ENCODE measurements at regions not wholly inside any gene's neighbourhood (a gene's known extent, or its start where the extent isn't known, plus 50 kb on each side); places are given as distances from the start of the nearest gene placed in this dataset.

DNA sequence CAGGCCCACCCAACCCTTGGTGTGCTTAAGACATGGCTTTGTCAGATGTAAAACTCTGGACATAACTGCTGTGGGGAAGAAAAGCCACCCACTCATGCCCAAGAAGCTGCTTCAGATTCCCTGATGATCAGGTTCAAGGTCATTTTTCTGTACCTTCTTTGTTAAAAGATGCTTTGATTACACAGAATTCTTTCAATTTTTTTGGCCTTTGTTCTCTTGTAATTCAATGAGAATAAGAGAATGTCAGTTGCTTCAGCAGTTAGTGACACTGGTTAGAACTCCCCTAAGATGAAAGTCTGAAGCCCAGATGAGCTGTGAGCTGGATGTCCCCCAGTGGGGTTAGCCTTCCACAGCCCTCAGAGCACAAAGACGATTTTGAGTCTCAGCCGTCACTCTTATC lies 152.7 kb downstream of the CHRM3 start:
- DNase-seq (ENCODE audit: low read depth), result no peak

DNA sequence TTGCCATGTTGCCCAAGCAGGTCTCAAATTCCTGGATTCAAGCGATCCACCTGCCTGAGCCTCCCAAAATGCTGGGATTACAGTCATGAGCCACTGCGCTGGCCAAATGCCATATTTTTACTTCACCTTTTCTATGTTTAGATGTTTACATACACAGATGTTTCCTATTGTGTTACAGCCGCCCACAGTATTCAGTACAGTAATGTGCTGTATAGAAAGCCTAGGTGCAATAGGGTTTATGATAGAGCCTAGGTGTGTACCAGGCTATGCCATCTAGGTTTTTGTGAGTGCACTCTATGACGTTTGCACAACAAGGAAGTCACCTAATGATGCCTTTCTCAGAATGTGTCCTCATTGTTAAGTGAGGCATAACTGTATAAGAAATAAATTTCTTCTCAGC lies 153.4 kb downstream of the CHRM3 start:
- DNase-seq (ENCODE audit: low read depth), result no peak

GRCh38 chr1:239543873-239544272 lies 157.5 kb downstream of the CHRM3 start:
- DNase-seq (ENCODE audit: low read depth), result no peak

DNA sequence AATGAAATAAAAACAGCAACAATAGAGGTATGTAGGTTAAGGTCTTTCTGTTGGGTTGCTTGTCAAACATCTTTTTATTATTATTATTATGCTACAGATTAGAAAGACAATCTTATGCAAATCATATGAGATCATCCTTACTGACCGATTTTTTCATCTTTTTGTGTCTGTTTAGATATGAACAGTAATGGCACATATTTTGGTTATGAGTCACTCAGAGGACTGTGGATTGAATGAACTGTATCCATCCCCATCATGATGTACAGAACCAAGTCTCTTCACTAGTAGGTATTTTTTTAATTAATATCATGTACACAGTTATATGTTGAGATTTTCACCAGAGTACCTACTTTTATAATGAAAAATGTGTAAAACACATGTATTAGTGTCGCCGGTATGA lies 159.1 kb downstream of the CHRM3 start:
- no peak for DNase-seq (ENCODE audit: low read depth)

GRCh38 chr1:239547987-239548386 lies 161.6 kb downstream of the CHRM3 start:
- DNase-seq (ENCODE audit: low read depth), result no peak

- DNase-seq (ENCODE audit: low read depth), result no peak
Measured at GRCh38 chr1:239550178-239550577, 163.8 kb downstream of the CHRM3 start.

GRCh38 chr1:239555350-239555749 lies 169.0 kb downstream of the CHRM3 start:
- DNase-seq (ENCODE audit: low read depth), result no peak

DNA sequence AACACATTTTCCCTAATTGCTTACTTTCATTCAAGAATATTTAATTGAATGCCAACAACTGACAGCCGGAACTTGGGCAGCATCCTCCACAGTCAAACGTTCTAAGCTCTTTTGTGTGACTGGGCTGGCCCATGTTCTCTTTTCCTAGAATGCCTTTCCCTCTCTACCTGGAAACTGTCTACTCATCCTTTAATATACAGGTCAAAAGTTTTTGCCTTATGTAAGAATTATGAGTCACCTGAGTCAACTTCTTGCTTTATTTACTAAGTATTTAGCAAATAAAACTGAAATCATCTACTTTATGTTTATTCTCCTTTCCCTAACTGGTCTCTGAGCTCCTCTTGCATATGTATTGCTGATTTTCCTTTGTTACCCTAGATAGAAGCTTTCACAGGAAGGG lies 172.2 kb downstream of the CHRM3 start:
- no peak for DNase-seq (ENCODE audit: low read depth)

GRCh38 chr1:239558991-239559390 lies 172.6 kb downstream of the CHRM3 start:
- no peak for DNase-seq (ENCODE audit: low read depth)

GRCh38 chr1:239560921-239561320 lies 174.6 kb downstream of the CHRM3 start:
- no peak for DNase-seq (ENCODE audit: low read depth)

DNA sequence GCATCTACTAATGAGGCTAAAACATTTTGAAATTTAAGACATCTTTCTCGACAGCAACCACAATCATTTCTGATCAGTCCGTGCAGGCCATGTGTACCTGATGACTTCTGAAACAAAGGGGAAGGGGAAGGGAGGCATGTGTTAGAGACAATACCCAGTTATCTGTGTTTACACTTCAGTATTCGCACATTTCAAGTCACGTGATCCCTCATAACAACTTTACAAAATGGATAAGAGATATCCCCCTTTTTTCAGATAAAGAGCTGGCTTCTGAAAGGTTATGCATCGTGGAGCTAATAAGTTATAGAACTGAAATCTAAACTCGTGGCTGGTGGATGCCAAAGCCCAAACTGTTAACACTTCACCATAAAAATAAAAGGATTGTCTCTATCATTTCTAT lies 175.7 kb downstream of the CHRM3 start:
- no peak for DNase-seq (ENCODE audit: low read depth)

- no peak for DNase-seq (ENCODE audit: low read depth)
Measured at GRCh38 chr1:239563681-239564080, 177.3 kb downstream of the CHRM3 start.

GRCh38 chr1:239566074-239566473 lies 179.7 kb downstream of the CHRM3 start:
- no peak for DNase-seq (ENCODE audit: low read depth)

GRCh38 chr1:239570878-239571277 lies 184.5 kb downstream of the CHRM3 start:
- no peak for DNase-seq (ENCODE audit: low read depth)

GRCh38 chr1:239572183-239572582 lies 185.8 kb downstream of the CHRM3 start:
- no peak for DNase-seq (ENCODE audit: low read depth)

GRCh38 chr1:239574112-239574511 lies 187.7 kb downstream of the CHRM3 start:
- DNase-seq (ENCODE audit: low read depth), result no peak

DNA sequence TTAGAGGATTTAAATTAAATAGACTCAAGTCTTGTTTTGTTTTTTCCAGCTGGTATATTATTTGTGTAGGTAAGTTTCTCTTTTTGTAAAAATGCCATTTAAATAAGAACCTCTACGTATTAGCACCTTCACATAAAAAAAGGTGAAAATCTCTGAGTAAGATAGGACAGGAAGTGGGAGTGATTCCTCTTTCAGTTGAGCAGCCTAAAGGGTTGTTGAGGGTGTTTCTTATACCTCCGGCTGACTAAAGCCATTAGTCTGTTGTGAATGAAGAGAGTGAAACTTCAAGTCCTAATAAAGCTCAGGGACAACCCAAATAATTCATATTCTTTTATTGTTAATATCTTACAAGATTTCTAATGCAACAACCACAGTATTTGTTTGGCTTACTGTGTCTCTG lies 188.7 kb downstream of the CHRM3 start:
- no peak for DNase-seq (ENCODE audit: low read depth)

DNA sequence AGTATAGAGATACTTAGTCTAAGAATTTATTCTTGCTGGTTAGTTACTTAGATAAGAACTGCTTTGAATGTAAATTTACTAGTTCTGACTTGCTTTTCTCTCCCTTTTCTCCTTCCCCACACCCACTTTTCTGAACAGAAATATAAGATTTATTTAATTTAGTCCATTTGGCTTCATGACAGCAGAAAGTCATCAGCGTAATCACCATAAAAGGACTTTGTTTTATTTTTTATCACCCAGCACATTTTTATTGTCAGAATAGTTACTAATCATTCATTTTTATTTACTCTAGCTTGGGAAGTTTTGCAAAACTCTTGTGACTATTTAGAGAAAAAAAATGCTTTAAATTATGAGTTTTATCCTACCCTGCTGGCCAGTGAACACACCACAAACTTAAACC lies 197.2 kb downstream of the CHRM3 start:
- no peak for DNase-seq (ENCODE audit: low read depth)

DNA sequence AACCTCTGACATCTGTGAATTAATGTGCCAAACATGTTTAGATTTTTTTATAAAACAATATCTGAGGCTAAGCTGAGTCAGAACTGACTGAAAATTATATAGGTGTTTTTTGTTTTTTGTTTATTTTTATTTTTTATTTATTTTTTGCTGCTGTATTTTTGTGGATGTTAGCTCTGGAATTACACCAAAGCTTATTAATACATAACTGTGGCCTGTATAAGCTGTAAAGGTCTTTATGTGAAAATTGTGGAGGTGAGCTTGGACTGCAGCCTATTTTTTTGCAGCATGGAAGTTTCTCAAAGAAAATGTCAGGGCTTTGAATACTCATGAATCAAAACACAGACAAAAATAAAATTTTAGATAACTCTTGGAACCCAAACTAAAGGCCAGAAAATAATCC lies 199.8 kb downstream of the CHRM3 start:
- no peak for DNase-seq (ENCODE audit: low read depth)

DNA sequence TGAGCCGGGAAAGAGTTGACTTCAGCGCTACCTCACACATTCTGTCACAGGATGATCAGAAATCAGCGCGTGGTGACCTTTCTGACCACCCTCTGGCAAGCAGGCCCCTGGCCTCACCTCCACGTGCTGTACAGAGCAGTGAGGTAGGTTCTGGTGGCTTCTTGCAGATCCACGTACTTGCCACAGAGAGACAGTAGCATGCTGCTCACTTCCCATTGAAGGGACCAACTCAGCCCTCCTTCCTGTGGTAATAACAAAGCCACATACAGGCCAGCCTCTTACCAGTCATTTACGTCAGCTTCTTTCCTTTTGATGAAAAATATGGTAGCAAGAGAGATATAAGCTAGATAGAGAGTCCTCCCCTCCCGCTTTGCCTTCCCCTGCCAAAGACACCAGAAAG lies 200.7 kb downstream of the CHRM3 start:
- no peak for DNase-seq (ENCODE audit: low read depth)

DNA sequence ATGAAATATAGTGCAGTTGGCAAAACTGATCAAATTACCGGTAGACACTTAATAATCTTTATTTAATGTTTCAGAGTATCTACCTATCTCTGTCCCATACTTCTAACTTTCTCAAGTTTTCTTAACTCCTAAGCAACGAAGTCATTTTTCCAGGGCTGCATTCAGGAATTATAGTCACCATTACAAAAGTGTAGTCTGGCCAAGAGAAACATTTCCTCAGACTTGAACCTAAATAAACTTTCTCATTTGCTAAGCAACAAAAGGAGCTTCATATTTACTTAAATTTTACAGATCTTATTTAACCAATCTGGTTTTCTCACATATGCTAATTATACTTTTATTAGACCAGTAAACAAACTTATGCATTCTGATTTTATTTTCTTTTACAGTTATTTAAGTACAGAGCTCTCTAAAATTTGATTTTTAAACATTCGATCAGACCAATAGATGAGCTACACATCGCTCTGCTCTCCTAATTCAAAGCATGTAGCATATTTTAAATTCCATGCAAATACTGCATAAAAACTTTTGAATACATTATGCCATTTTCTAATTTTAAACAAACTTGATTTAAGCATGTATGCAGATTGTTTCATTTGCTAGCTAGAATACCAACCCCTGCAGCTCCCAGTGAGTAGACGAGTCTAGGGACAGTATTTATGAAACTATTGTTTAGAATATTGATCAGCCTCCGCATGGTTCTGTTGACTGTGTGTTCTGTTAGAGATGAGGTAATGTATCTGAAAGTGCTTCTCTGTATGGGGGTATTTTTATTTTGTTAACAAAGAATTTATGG lies 201.4 kb downstream of the CHRM3 start:
- DNase-seq (ENCODE audit: low read depth), result no peak

GRCh38 chr1:239590556-239590955 lies 204.2 kb downstream of the CHRM3 start:
- DNase-seq (ENCODE audit: low read depth), result no peak

DNA sequence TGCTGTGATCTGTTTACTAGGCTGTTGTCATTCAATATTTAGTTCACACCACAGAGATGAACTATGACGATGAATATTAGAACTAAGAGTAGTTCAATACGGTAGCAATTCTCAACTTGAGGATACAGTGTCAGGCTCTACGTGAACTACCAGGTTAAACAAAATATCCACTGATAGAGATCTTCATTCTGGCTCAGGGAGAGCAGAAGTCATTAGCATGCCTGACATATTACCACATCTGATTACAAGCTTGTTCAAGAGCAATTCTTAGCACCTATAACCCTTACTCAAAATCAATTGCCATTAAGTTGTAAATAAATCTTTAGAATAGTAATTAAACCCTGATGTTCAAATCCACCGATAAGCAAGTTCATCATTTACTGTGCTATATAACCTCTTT lies 207.2 kb downstream of the CHRM3 start:
- DNase-seq (ENCODE audit: low read depth), result no peak

- DNase-seq (ENCODE audit: low read depth), result no peak
Measured at GRCh38 chr1:239600588-239600987, 214.2 kb downstream of the CHRM3 start.
